IMR-90 (cell line): ENCODE measurements at regions not wholly inside any gene's neighbourhood (a gene's known extent, or its start where the extent isn't known, plus 50 kb on each side); places are given as distances from the start of the nearest gene placed in this dataset.

Experiments used
- ATAC-seq: fragments of 200-7000 bp; cut with Tn5 transposase; 2 replicates; pipeline ENCODE4 v1.9.1; 2020; ENCODE audit warnings: low read depth, mild to moderate bottlenecking, moderate library complexity
- BruUV-seq: library from RNA; stranded (reverse); fragments of 400-500 nt; replicated peaks from 2 replicates; lab custom pipeline; 2021; lab: Mats Ljungman, UMichigan
- CTCF ChIA-PET: fragments of 300-600 bp; formaldehyde crosslinking; extraction: SDS; loops from one replicate; lab custom pipeline; 2021; ENCODE audit warnings: antibody characterized with exemption; lab: Yijun Ruan, JAX
- POLR2A ChIA-PET: fragments of 300-600 bp; sonication (Branson Sonifier 250); formaldehyde crosslinking; loops from one replicate; lab custom pipeline; 2022; ENCODE audit warnings: antibody characterized with exemption; ENCODE audit not compliant: unreplicated experiment; lab: Charles Lee
- DNase-seq: peaks from one replicate; pipeline ENCODE4 v3.0.0; 2013
- H2AFZ ChIP-seq: replicated peaks from 2 replicates; pipeline ENCODE3; 2013; ENCODE audit warnings: low read length, mild to moderate bottlenecking; ENCODE audit not compliant: poor library complexity
- H2AK5ac ChIP-seq: 2 replicates; pipeline ENCODE4 v1.6.1; 2013; ENCODE audit warnings: low read depth, low read length, inconsistent platforms
- H2AK9ac ChIP-seq: replicated peaks from 2 replicates; pipeline ENCODE3; 2013; ENCODE audit warnings: mild to moderate bottlenecking, low read depth, low read length, moderate library complexity; ENCODE audit not compliant: poor library complexity
- H2BK120ac ChIP-seq: 2 replicates; pipeline ENCODE4 v1.6.1; 2013; ENCODE audit warnings: low read depth, low read length, inconsistent platforms
- H2BK15ac ChIP-seq: 3 replicates; pipeline ENCODE4 v1.6.1; 2013; ENCODE audit warnings: low read depth, low read length, inconsistent platforms
- H2BK20ac ChIP-seq: 2 replicates; pipeline ENCODE4 v1.6.1; 2013; ENCODE audit warnings: low read depth, mild to moderate bottlenecking, inconsistent platforms, low read length, moderate library complexity
- H2BK5ac ChIP-seq: 2 replicates; pipeline ENCODE4 v1.6.1; 2013; ENCODE audit warnings: mild to moderate bottlenecking, low read depth, low read length, inconsistent platforms; ENCODE audit not compliant: poor library complexity, severe bottlenecking
- H3K14ac ChIP-seq: replicated peaks from 2 replicates; pipeline ENCODE4 v1.6.1; 2013; ENCODE audit warnings: low read depth, low read length, inconsistent platforms
- H3K18ac ChIP-seq: 2 replicates; pipeline ENCODE4 v1.6.1; 2013; ENCODE audit warnings: low read depth, low read length, control low read depth
- H3K23ac ChIP-seq: 2 replicates; pipeline ENCODE4 v1.6.1; 2013; ENCODE audit warnings: low read depth, low read length, inconsistent platforms
- H3K27ac ChIP-seq: 2 replicates; pipeline ENCODE4 v1.5.1; 2013; ENCODE audit warnings: mild to moderate bottlenecking, control low read depth, low read length; ENCODE audit not compliant: insufficient read depth
- H3K27me3 ChIP-seq: 2 replicates; pipeline ENCODE4 v1.6.1; 2013; ENCODE audit warnings: low read length; ENCODE audit not compliant: control insufficient read depth, insufficient read depth
- H3K36me3 ChIP-seq: 2 replicates; pipeline ENCODE4 v1.6.1; 2013; ENCODE audit warnings: low read length, mixed read lengths; ENCODE audit not compliant: control insufficient read depth, insufficient read depth
- H3K4ac ChIP-seq: 2 replicates; pipeline ENCODE4 v1.6.1; 2013; ENCODE audit warnings: low read depth, low read length, inconsistent platforms
- H3K4me1 ChIP-seq: 2 replicates; pipeline ENCODE4 v1.6.1; 2013; ENCODE audit warnings: low read length, mixed read lengths; ENCODE audit not compliant: control insufficient read depth, insufficient read depth
- H3K4me2 ChIP-seq: 2 replicates; pipeline ENCODE4 v1.6.1; 2013; ENCODE audit warnings: low read depth, mild to moderate bottlenecking, control low read depth, low read length, moderate library complexity
- H3K4me3 ChIP-seq: 2 replicates; pipeline ENCODE4 v1.5.1; 2013; ENCODE audit warnings: low read depth, mild to moderate bottlenecking, control low read depth, low read length, moderate library complexity; ENCODE audit not compliant: insufficient read depth
- H3K56ac ChIP-seq: 2 replicates; pipeline ENCODE4 v1.6.1; 2013; ENCODE audit warnings: low read length, inconsistent platforms; ENCODE audit not compliant: insufficient read depth; ENCODE audit errors: extremely low read depth
- H3K79me1 ChIP-seq, 2 experiments: 2 replicates each; pipeline ENCODE4 v1.6.1; 2013; ENCODE audit warnings: low read length in 2 of 2, inconsistent platforms in 1 of 2, low read depth in 1 of 2
- H3K9ac ChIP-seq: 2 replicates; pipeline ENCODE4 v1.6.1; 2013; ENCODE audit warnings: low read depth, low read length, control low read depth
- H3K9me1 ChIP-seq: 2 replicates; pipeline ENCODE4 v1.6.1; 2013; ENCODE audit warnings: low read length, inconsistent platforms; ENCODE audit not compliant: insufficient read depth
- H3K9me3 ChIP-seq: 2 replicates; pipeline ENCODE4 v1.6.1; 2013; ENCODE audit warnings: low read length; ENCODE audit not compliant: control insufficient read depth, insufficient read depth
- H4K20me1 ChIP-seq: 2 replicates; pipeline ENCODE4 v1.6.1; 2013; ENCODE audit warnings: low read length, inconsistent platforms; ENCODE audit not compliant: insufficient read depth
- H4K5ac ChIP-seq: 2 replicates; pipeline ENCODE4 v1.6.1; 2013; ENCODE audit warnings: mild to moderate bottlenecking, low read depth, low read length, control low read depth
- H4K8ac ChIP-seq, 2 experiments: 2 replicates each; pipeline ENCODE4 v1.6.1; 2013; ENCODE audit warnings: low read depth in 2 of 2, low read length in 2 of 2, control low read depth in 1 of 2, inconsistent platforms in 1 of 2
- H4K91ac ChIP-seq: 2 replicates; pipeline ENCODE4 v1.6.1; 2013; ENCODE audit warnings: low read depth, low read length, inconsistent platforms; ENCODE audit not compliant: insufficient read depth
- CEBPB ChIP-seq: IDR thresholded peaks from 2 replicates; pipeline ENCODE4 v1.6.1; 2012; ENCODE audit warnings: low read depth, low read length, improper control_type of control experiment
- CHD1 ChIP-seq: IDR thresholded peaks from 2 replicates; pipeline ENCODE4 v1.6.1; 2012; ENCODE audit warnings: low read depth, low read length, improper control_type of control experiment
- CTCF ChIP-seq: conservative IDR thresholded peaks from 2 replicates; pipeline ENCODE4 v1.5.1; 2012; ENCODE audit warnings: mild to moderate bottlenecking, low read depth, low read length, improper control_type of control experiment
- MXI1 ChIP-seq: IDR thresholded peaks from 2 replicates; pipeline ENCODE4 v1.6.1; 2012; ENCODE audit warnings: low read depth, mild to moderate bottlenecking, low read length, moderate library complexity, borderline replicate concordance
- NFE2L2 ChIP-seq: fragments of 150-350 bp; IDR thresholded peaks from 2 replicates; pipeline ENCODE4 v1.6.1; 2016; ENCODE audit warnings: low read depth, mild to moderate bottlenecking, low read length
- POLR2A ChIP-seq: IDR thresholded peaks from 2 replicates; pipeline ENCODE4 v1.6.1; 2012; ENCODE audit warnings: mild to moderate bottlenecking, low read depth, low read length
- RCOR1 ChIP-seq: IDR thresholded peaks from 2 replicates; pipeline ENCODE4 v1.6.1; 2012; ENCODE audit warnings: mild to moderate bottlenecking, low read length, improper control_type of control experiment; ENCODE audit not compliant: insufficient replicate concordance
- RFX5 ChIP-seq: IDR thresholded peaks from 2 replicates; pipeline ENCODE4 v1.8.0; 2012; ENCODE audit warnings: low read depth, mild to moderate bottlenecking, low read length, moderate library complexity
- WGBS, 2 experiments: methylation state at CpG; one replicate each; pipeline versions ENCODE4 v1.1.5 to v1.1.7; 2013; ENCODE audit warnings: missing lambda C conversion rate in 2 of 2; ENCODE audit not compliant: insufficient read length in 1 of 2; ENCODE audit errors: extremely low coverage in 2 of 2; 5-methylcytosine and 5-hydroxymethylcytosine counted together
- dilution Hi-C: fragments of 300-500 bp; cut with HindIII; formaldehyde crosslinking; loops from one replicate; pipeline ENCODE4 v1.14.3; 2018; ENCODE audit warnings: low sequenced_read_pairs; ENCODE audit not compliant: unreplicated experiment
- in situ Hi-C: fragments of 300-500 bp; cut with MboI; formaldehyde crosslinking; loops from 3 replicates; pipeline ENCODE4 v1.14.3; 2019; ENCODE audit warnings: low sequenced_read_pairs, inconsistent platforms, mixed read lengths
- intact Hi-C: fragments of 100-400 bp; cut with micrococcal nuclease; formaldehyde crosslinking; loops from 2 replicates; pipeline ENCODE4 v1.10.0; 2022

GRCh38 chr4:152243206-152243605 is 292.7 kb downstream of the FBXW7 start:
- WGBS, 2 experiments = no CpG with 5 or more reads among the region's 2 CpGs
- dilution Hi-C loops = no loop called here
- H3K36me3 ChIP-seq = no peaks in the 10 kb centered on the region
- no peak overlapping the region for H2BK5ac ChIP-seq
- TF ChIP-seq CEBPB (no peak), CHD1 (no peak), RCOR1 (no peak), POLR2A (no peak), RFX5 (no peak), NFE2L2 (no peak), CTCF (no peak), MXI1 (no peak)
- no TSS peak for BruUV-seq
- no peak overlapping the region for H3K4me3 ChIP-seq
- peaks cover 15% of the 10 kb centered on the region for H3K27me3 ChIP-seq
- H3K4me1 ChIP-seq = no peaks in the 10 kb centered on the region
- ChIA-PET CTCF (no interaction called here), POLR2A (interaction anchor here (0.5 to 0.6 kb wide), 2 partner anchors 9 to 112 kb away, joined by 3 read pairs; no protein-coding TSS in a partner anchor)
- H3K4me2 ChIP-seq = no peak overlapping the region
- no peaks in the 10 kb centered on the region for H3K79me1 ChIP-seq
- H4K91ac ChIP-seq = no peak overlapping the region
- no peak overlapping the region for H2BK120ac ChIP-seq
- H3K9me3 ChIP-seq = no peaks in the 10 kb centered on the region
- in situ Hi-C loops = no loop called here
- H4K8ac ChIP-seq = no peak overlapping the region
- H3K4ac ChIP-seq = no peak overlapping the region
- no peak for DNase-seq
- ATAC-seq = no peak
- H2BK15ac ChIP-seq = no peak overlapping the region
- H3K18ac ChIP-seq = no peak overlapping the region
- intact Hi-C loops = no loop called here
- H2AFZ ChIP-seq = no peak overlapping the region
- H3K27ac ChIP-seq = no peak overlapping the region
- H4K20me1 ChIP-seq = no peaks in the 10 kb centered on the region
- H2BK20ac ChIP-seq = no peak overlapping the region
- H2AK9ac ChIP-seq = no peak overlapping the region
- no peak overlapping the region for H3K56ac ChIP-seq
- no peak overlapping the region for H3K14ac ChIP-seq
- no peak overlapping the region for H3K9ac ChIP-seq
- H4K5ac ChIP-seq = no peak overlapping the region
- no peak overlapping the region for H3K23ac ChIP-seq
- H3K9me1 ChIP-seq = no peaks in the 10 kb centered on the region
- H2AK5ac ChIP-seq = no peak overlapping the region
